CD4-positive, alpha-beta T cell treated with Interleukin-12 subunit alpha and Interleukin-12 subunit beta, for 1 hour (primary cell): ENCODE measurements at regions not wholly inside any gene's neighbourhood (a gene's known extent, or its start where the extent isn't known, plus 50 kb on each side); places are given as distances from the start of the nearest gene placed in this dataset.

Experiments
- DNase-seq: peaks from one replicate; pipeline ENCODE4 v3.0.0-alpha.2; 2020

- no peak for DNase-seq
Measured at GRCh38 chr15:70293591-70294470, 196.1 kb upstream of the TLE3 start.

GRCh38 chr15:70293138-70293537 is 195.4 kb upstream of the TLE3 start:
- no peak for DNase-seq

- no peak for DNase-seq
Measured at GRCh38 chr15:70292076-70292760, 194.5 kb upstream of the TLE3 start.

GRCh38 chr15:70291305-70292075 is 193.8 kb upstream of the TLE3 start:
- DNase-seq = no peak

- DNase-seq = no peak
Measured at GRCh38 chr15:70290708-70291107, 193.0 kb upstream of the TLE3 start.

GRCh38 chr15:70289191-70289955 is 191.7 kb upstream of the TLE3 start:
- no peak for DNase-seq

- DNase-seq = no peak
Measured at GRCh38 chr15:70286113-70286806, 188.5 kb upstream of the TLE3 start.

- DNase-seq = no peak
Measured at GRCh38 chr15:70284438-70285214, 186.9 kb upstream of the TLE3 start.

GRCh38 chr15:70283511-70283910 is 185.8 kb upstream of the TLE3 start:
- DNase-seq = no peak

- no peak for DNase-seq
Measured at GRCh38 chr15:70281811-70282307, 184.1 kb upstream of the TLE3 start.

GRCh38 chr15:70281261-70281810 is 183.6 kb upstream of the TLE3 start:
- no peak for DNase-seq

- DNase-seq = no peak
Measured at GRCh38 chr15:70280781-70281180, 183.1 kb upstream of the TLE3 start.

- no peak for DNase-seq
Measured at GRCh38 chr15:70279096-70279495, 181.4 kb upstream of the TLE3 start.

- DNase-seq = no peak
Measured at GRCh38 chr15:70278644-70279043, 180.9 kb upstream of the TLE3 start.

GRCh38 chr15:70277556-70277955 is 179.8 kb upstream of the TLE3 start:
- no peak for DNase-seq

- no peak for DNase-seq
Measured at GRCh38 chr15:70276401-70276800, 178.7 kb upstream of the TLE3 start.

GRCh38 chr15:70275461-70276138 is 177.9 kb upstream of the TLE3 start:
- no peak for DNase-seq

GRCh38 chr15:70274908-70275307 is 177.2 kb upstream of the TLE3 start:
- DNase-seq = no peak

GRCh38 chr15:70274255-70274880 is 176.7 kb upstream of the TLE3 start:
- no peak for DNase-seq

- no peak for DNase-seq
Measured at GRCh38 chr15:70273808-70274207, 176.1 kb upstream of the TLE3 start.
